Activated CD4-positive, alpha-beta T cell treated with anti-CD3 and anti-CD28 coated beads for 1 hour (primary cell): ENCODE measurements at regions not wholly inside any gene's neighbourhood (a gene's known extent, or its start where the extent isn't known, plus 50 kb on each side); places are given as distances from the start of the nearest gene placed in this dataset.
"Not testable (repeated sequence)": the region's sequence is repeated elsewhere in the genome, so short reads cannot be mapped to it uniquely, and the experiment has no call there.

Experiments used
- DNase-seq: peaks from one replicate; pipeline ENCODE4 v3.0.0-alpha.2; 2020

- no peak for DNase-seq
Measured at GRCh38 chr11:81365496-81365895, 1368.2 kb downstream of the FAM181B start.

- no peak for DNase-seq
Measured at GRCh38 chr11:81359476-81359875, 1374.2 kb downstream of the FAM181B start.

- no peak for DNase-seq
Measured at GRCh38 chr11:81345609-81346008, 1388.1 kb downstream of the FAM181B start.

- no peak for DNase-seq
Measured at GRCh38 chr11:81342966-81343365, 1390.7 kb downstream of the FAM181B start.

- no peak for DNase-seq
Measured at GRCh38 chr11:81340225-81340624, 1393.4 kb downstream of the FAM181B start.

- DNase-seq = no peak
Measured at GRCh38 chr11:81339521-81339920, 1394.1 kb downstream of the FAM181B start.

- DNase-seq = no peak
Measured at GRCh38 chr11:81337756-81338155, 1395.9 kb downstream of the FAM181B start.

GRCh38 chr11:81332276-81332675 lies 1401.4 kb downstream of the FAM181B start:
- no peak for DNase-seq

- DNase-seq = no peak
Measured at GRCh38 chr11:81331611-81332235, 1401.9 kb downstream of the FAM181B start.

GRCh38 chr11:81331088-81331487 lies 1402.6 kb downstream of the FAM181B start:
- DNase-seq = no peak

GRCh38 chr11:81303038-81303664 lies 1430.5 kb downstream of the FAM181B start:
- no peak for DNase-seq

- no peak for DNase-seq
Measured at GRCh38 chr11:81301166-81301830, 1432.4 kb downstream of the FAM181B start.

GRCh38 chr11:81286959-81287358 lies 1446.7 kb downstream of the FAM181B start:
- no peak for DNase-seq

- DNase-seq = no peak
Measured at GRCh38 chr11:81286550-81286949, 1447.1 kb downstream of the FAM181B start.

- DNase-seq = not testable (repeated sequence)
Measured at GRCh38 chr11:81280228-81280627, 1453.4 kb downstream of the FAM181B start.

GRCh38 chr11:81278991-81279390 lies 1454.7 kb downstream of the FAM181B start:
- DNase-seq = no peak

GRCh38 chr11:81270686-81271085 lies 1463.0 kb downstream of the FAM181B start:
- no peak for DNase-seq

- no peak for DNase-seq
Measured at GRCh38 chr11:81267246-81267645, 1466.4 kb downstream of the FAM181B start.

GRCh38 chr11:81259471-81259870 lies 1474.2 kb downstream of the FAM181B start:
- no peak for DNase-seq

GRCh38 chr11:81255895-81256294 lies 1477.8 kb downstream of the FAM181B start:
- DNase-seq = no peak

GRCh38 chr11:81253244-81253643 lies 1480.4 kb downstream of the FAM181B start:
- DNase-seq = no peak

GRCh38 chr11:81246941-81247340 lies 1486.7 kb downstream of the FAM181B start:
- no peak for DNase-seq

GRCh38 chr11:81245791-81246190 lies 1487.9 kb downstream of the FAM181B start:
- no peak for DNase-seq

GRCh38 chr11:81241672-81242275 lies 1491.9 kb downstream of the FAM181B start:
- DNase-seq = no peak
